ENCODE measurements at regions not wholly inside any gene's neighbourhood (a gene's known extent, or its start where the extent isn't known, plus 50 kb on each side); places are given as distances from the start of the nearest gene placed in this dataset.

GRCh38 chr5:125558016-125558415, 811.6 kb upstream of the ZNF608 start:
- no peak for DNase-seq (ENCODE audit: low spot score)

- DNase-seq (ENCODE audit: low spot score), result no peak
Measured at GRCh38 chr5:125558466-125558865, 812.0 kb upstream of the ZNF608 start.

- no peak for DNase-seq (ENCODE audit: low spot score)
Measured at GRCh38 chr5:125559296-125559695, 812.9 kb upstream of the ZNF608 start.

GRCh38 chr5:125560476-125561225, 814.2 kb upstream of the ZNF608 start:
- DNase-seq (ENCODE audit: low spot score), result no peak

- no peak for DNase-seq (ENCODE audit: low spot score)
Measured at GRCh38 chr5:125564317-125564975, 818.0 kb upstream of the ZNF608 start.

GRCh38 chr5:125574491-125575044, 828.1 kb upstream of the ZNF608 start:
- DNase-seq (ENCODE audit: low spot score), result no peak

- no peak for DNase-seq (ENCODE audit: low spot score)
Measured at GRCh38 chr5:125575171-125575890, 828.9 kb upstream of the ZNF608 start.

GRCh38 chr5:125575891-125576505, 829.6 kb upstream of the ZNF608 start:
- DNase-seq (ENCODE audit: low spot score), result no peak

- no peak for DNase-seq (ENCODE audit: low spot score)
Measured at GRCh38 chr5:125576822-125577221, 830.4 kb upstream of the ZNF608 start.

- DNase-seq (ENCODE audit: low spot score), result no peak
Measured at GRCh38 chr5:125578551-125578950, 832.1 kb upstream of the ZNF608 start.

GRCh38 chr5:125579182-125579581, 832.7 kb upstream of the ZNF608 start:
- DNase-seq (ENCODE audit: low spot score), result no peak

- no peak for DNase-seq (ENCODE audit: low spot score)
Measured at GRCh38 chr5:125581311-125581710, 834.9 kb upstream of the ZNF608 start.

GRCh38 chr5:125582352-125582751, 835.9 kb upstream of the ZNF608 start:
- no peak for DNase-seq (ENCODE audit: low spot score)

GRCh38 chr5:125583321-125584139, 837.1 kb upstream of the ZNF608 start:
- no peak for DNase-seq (ENCODE audit: low spot score)

- DNase-seq (ENCODE audit: low spot score), result no peak
Measured at GRCh38 chr5:125584140-125584520, 837.7 kb upstream of the ZNF608 start.

- no peak for DNase-seq (ENCODE audit: low spot score)
Measured at GRCh38 chr5:125587631-125588030, 835.6 kb upstream of the GRAMD2B start.

GRCh38 chr5:125592856-125593255, 830.4 kb upstream of the GRAMD2B start:
- no peak for DNase-seq (ENCODE audit: low spot score)

GRCh38 chr5:125595095-125595494, 828.1 kb upstream of the GRAMD2B start:
- DNase-seq (ENCODE audit: low spot score), result peak; percentile 50

- no peak for DNase-seq (ENCODE audit: low spot score)
Measured at GRCh38 chr5:125595845-125596244, 827.4 kb upstream of the GRAMD2B start.

- DNase-seq (ENCODE audit: low spot score), result no peak
Measured at GRCh38 chr5:125597338-125597737, 825.9 kb upstream of the GRAMD2B start.

GRCh38 chr5:125600559-125600958, 822.6 kb upstream of the GRAMD2B start:
- no peak for DNase-seq (ENCODE audit: low spot score)
